GM13977 (cell line): ENCODE measurements at regions not wholly inside any gene's neighbourhood (a gene's known extent, or its start where the extent isn't known, plus 50 kb on each side); places are given as distances from the start of the nearest gene placed in this dataset.

ENCODE experiments used
- DNase-seq: peaks from one replicate; pipeline ENCODE4 v3.0.0; 2012; ENCODE audit warnings: low spot score
- CTCF ChIP-seq: IDR thresholded peaks from 2 replicates; pipeline ENCODE4 v1.5.1; 2012; ENCODE audit warnings: mild to moderate bottlenecking, control low read depth; ENCODE audit not compliant: insufficient read depth; ENCODE audit errors: extremely low read depth, missing control alignments
- in situ Hi-C: fragments of 300-500 bp; cut with MboI; formaldehyde crosslinking; loops from one replicate; pipeline ENCODE4 v1.12.0; 2022; ENCODE audit warnings: low sequenced_read_pairs, low pct_unique_long_range_greater_than_20kb, mixed read lengths, inconsistent platforms; ENCODE audit not compliant: unreplicated experiment

- no peak for DNase-seq
- in situ Hi-C loops = no loop called here
- TF ChIP-seq CTCF = no peak
Measured at GRCh38 chr14:40139657-40140056, 707.4 kb upstream of the FBXO33 start.

GRCh38 chr14:40133463-40133862, 701.2 kb upstream of the FBXO33 start:
- in situ Hi-C loops = no loop called here
- DNase-seq = no peak
- TF ChIP-seq CTCF = no peak

GRCh38 chr14:40129159-40129558, 696.9 kb upstream of the FBXO33 start:
- no peak for TF ChIP-seq CTCF
- in situ Hi-C loops = no loop called here
- no peak for DNase-seq

- no peak for DNase-seq
- TF ChIP-seq CTCF = no peak
- in situ Hi-C loops = no loop called here
Measured at GRCh38 chr14:40123816-40124215, 691.6 kb upstream of the FBXO33 start.

- no peak for TF ChIP-seq CTCF
- in situ Hi-C loops = no loop called here
- DNase-seq = no peak
Measured at GRCh38 chr14:40122968-40123648, 690.9 kb upstream of the FBXO33 start.

GRCh38 chr14:40119765-40120164, 687.5 kb upstream of the FBXO33 start:
- DNase-seq = no peak
- no peak for TF ChIP-seq CTCF
- in situ Hi-C loops = no loop called here
